C4-2B (cell line): ENCODE measurements at regions not wholly inside any gene's neighbourhood (a gene's known extent, or its start where the extent isn't known, plus 50 kb on each side); places are given as distances from the start of the nearest gene placed in this dataset.

Experiments
- H3K27ac ChIP-seq: fragments of 450-650 bp; 2 replicates; pipeline ENCODE4 v1.5.1; 2017
- CTCF ChIP-seq: fragments of 450-650 bp; conservative IDR thresholded peaks from 2 replicates; pipeline ENCODE4 v1.5.1; 2017; ENCODE audit warnings: mild to moderate bottlenecking
- ZFX ChIP-seq: fragments of 450-650 bp; IDR thresholded peaks from 2 replicates; pipeline ENCODE4 v1.6.1; 2017

DNA sequence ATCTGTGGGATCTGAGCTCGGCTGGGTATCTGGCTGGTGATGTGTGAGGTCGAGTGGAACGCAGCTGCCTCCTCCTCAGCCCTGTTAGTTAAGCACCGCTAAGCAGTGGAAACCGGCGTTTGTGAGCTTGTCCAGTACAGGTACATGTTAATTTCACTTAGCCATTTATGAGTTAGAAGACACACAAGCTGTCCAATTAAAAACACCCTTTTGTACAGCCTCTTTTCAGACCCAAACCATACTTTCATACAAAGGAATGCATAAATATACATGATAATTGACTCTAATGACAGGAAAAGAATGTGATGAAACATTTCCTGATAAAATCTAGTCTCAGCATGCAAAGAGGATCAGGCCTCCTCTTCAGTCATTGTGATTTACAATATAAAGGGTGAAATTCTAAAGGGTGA, 163.6 kb upstream of the FAT1 start:
- no peak overlapping the region for H3K27ac ChIP-seq
- TF ChIP-seq CTCF (no peak), ZFX (no peak)

DNA sequence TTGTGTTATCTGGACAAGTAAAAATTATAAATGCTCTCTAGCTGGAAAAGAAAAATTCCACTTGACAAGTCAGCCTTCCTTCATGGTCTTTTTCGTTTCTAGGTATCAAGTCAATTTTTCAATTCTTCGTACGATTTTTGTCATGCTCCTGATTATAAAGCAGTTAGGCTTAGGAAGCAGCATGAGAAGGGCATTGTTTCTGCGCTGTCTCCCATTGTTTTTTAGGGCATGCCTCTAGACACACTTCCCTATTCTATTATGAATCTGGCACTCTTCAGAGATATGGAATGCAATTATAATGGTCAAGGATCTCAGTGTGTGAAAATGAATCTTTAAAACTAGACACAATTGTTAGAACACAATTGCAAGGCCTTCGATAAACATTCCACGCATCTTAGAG, 164.1 kb upstream of the FAT1 start:
- H3K27ac ChIP-seq = no peak overlapping the region
- TF ChIP-seq CTCF (no peak), ZFX (no peak)

- TF ChIP-seq ZFX = no peak
- no peak for TF ChIP-seq CTCF
- no peak overlapping the region for H3K27ac ChIP-seq
These were observed 166.4 kb upstream of the FAT1 start for GRCh38 chr4:186889876-186890643.

DNA sequence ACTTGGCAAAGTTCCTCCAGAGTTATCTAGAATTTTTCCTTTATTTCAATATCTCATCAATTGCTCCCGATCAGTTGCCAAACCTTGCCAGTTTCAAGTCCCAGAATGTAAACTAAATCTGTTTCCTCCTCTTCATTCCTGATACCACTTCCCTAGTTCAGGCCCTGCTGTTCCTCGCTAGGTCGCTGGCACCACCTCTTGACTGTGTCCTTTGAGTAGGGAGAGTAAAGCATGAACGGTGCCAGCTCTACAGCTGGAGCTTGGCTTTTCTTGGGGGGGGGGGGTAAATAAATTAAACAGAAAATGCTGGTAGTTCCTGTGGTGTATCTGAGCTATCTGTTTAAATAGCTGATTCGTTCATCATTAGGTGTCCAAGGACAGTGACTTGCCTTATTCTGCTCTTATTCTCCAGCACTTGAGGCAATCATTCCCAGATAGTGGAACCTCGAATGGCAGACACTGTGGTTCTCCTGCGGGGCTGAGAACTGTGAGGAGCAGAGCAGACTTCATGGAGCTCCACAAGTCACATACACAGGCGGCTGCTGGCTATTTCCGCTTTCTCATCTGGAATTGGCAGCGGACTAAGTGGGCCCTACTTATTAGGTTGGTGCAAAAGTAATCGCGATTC, 168.3 kb upstream of the FAT1 start:
- no peak overlapping the region for H3K27ac ChIP-seq
- TF ChIP-seq ZFX (no peak), CTCF (no peak)

- TF ChIP-seq ZFX (no peak), CTCF (no peak)
- no peak overlapping the region for H3K27ac ChIP-seq
These were observed 174.7 kb upstream of the FAT1 start for GRCh38 chr4:186898367-186898766.

- TF ChIP-seq ZFX = no peak
- TF ChIP-seq CTCF = no peak
- H3K27ac ChIP-seq = no peak overlapping the region
These were observed 176.7 kb upstream of the FAT1 start for GRCh38 chr4:186900232-186900900.

DNA sequence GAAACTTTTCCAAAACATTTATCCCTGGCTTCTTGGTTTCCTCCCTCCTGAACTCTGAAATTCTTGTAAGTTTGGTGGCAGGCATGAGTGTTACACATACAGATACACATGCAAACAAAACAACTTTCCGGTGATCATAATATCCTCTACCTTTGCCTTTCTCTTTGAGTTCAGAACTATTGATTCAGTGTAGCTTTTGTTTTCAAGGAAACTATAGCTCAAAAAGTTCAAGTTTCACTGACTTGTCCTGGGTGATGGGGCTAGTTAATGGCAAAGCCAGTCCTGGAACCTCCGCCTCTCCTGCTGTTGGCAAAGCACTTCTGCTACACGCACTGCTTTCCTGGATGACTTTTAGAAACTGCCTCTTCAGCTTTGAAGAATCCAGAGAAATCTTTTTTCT, 177.3 kb upstream of the FAT1 start:
- H3K27ac ChIP-seq = no peak overlapping the region
- TF ChIP-seq ZFX = no peak
